OCI-LY7 (cell line): ENCODE measurements at regions not wholly inside any gene's neighbourhood (a gene's known extent, or its start where the extent isn't known, plus 50 kb on each side); places are given as distances from the start of the nearest gene placed in this dataset.

Experiments used
- BruUV-seq: library from RNA; stranded (reverse); fragments of 400-500 nt; replicated peaks from 2 replicates; lab custom pipeline; 2021; lab: Mats Ljungman, UMichigan
- CTCF ChIA-PET: fragments of 300-600 bp; sonication (Branson Sonifier 250); formaldehyde crosslinking; loops from one replicate; lab custom pipeline; 2022; ENCODE audit warnings: antibody characterized with exemption; ENCODE audit not compliant: unreplicated experiment; lab: Charles Lee
- POLR2A ChIA-PET: fragments of 300-600 bp; sonication (Branson Sonifier 250); formaldehyde crosslinking; loops from one replicate; lab custom pipeline; 2022; ENCODE audit warnings: antibody characterized with exemption; lab: Charles Lee
- DNase-seq: peaks from one replicate; pipeline ENCODE4 v3.0.0-alpha.2; 2015; ENCODE audit warnings: low spot score
- H2AFZ ChIP-seq: fragments of 200-600 bp; sonication (generic), shearing (Covaris generic); 2 replicates; pipeline ENCODE4 v1.6.1; 2014; ENCODE audit warnings: mild to moderate bottlenecking, antibody characterized with exemption, low read length, moderate library complexity
- H3K27ac ChIP-seq: fragments of 200-600 bp; sonication (generic); 2 replicates; pipeline ENCODE4 v1.5.1; 2014; ENCODE audit warnings: mixed run types, low read depth, mild to moderate bottlenecking, moderate library complexity, low read length, inconsistent platforms; ENCODE audit not compliant: poor library complexity, severe bottlenecking
- H3K36me3 ChIP-seq: fragments of 200-600 bp; sonication (generic); 2 replicates; pipeline ENCODE4 v1.6.1; 2014; ENCODE audit warnings: mild to moderate bottlenecking, antibody characterized with exemption, low read length, moderate library complexity, mixed read lengths; ENCODE audit not compliant: insufficient read depth
- H3K4me1 ChIP-seq: fragments of 200-600 bp; sonication (generic); 2 replicates; pipeline ENCODE4 v1.5.1; 2014; ENCODE audit warnings: mild to moderate bottlenecking, low read length; ENCODE audit not compliant: insufficient read depth, poor library complexity, severe bottlenecking
- H3K4me2 ChIP-seq: fragments of 200-600 bp; sonication (generic); 2 replicates; pipeline ENCODE4 v1.6.1; 2014; ENCODE audit warnings: mild to moderate bottlenecking, low read length
- H3K4me3 ChIP-seq: fragments of 200-600 bp; sonication (generic); 2 replicates; pipeline ENCODE4 v1.5.1; 2014; ENCODE audit warnings: mild to moderate bottlenecking, low read depth, low read length; ENCODE audit not compliant: poor library complexity, severe bottlenecking
- H3K79me2 ChIP-seq: fragments of 200-600 bp; sonication (generic); 2 replicates; pipeline ENCODE4 v1.6.1; 2016; ENCODE audit warnings: low read depth, mild to moderate bottlenecking, low read length, moderate library complexity, mixed read lengths; ENCODE audit not compliant: insufficient read depth
- H3K9me2 ChIP-seq: fragments of 200-600 bp; sonication (generic); 2 replicates; pipeline ENCODE4 v1.6.1; 2016; ENCODE audit warnings: mild to moderate bottlenecking, low read length, mixed read lengths; ENCODE audit not compliant: insufficient read depth
- H3K9me3 ChIP-seq: fragments of 200-600 bp; sonication (generic); 2 replicates; pipeline ENCODE4 v1.6.1; 2014; ENCODE audit warnings: mild to moderate bottlenecking, mixed run types, low read length, mixed read lengths
- H4K20me1 ChIP-seq: fragments of 200-600 bp; sonication (generic); 2 replicates; pipeline ENCODE4 v1.6.1; 2014; ENCODE audit warnings: mild to moderate bottlenecking, antibody characterized with exemption, low read length, moderate library complexity, mixed read lengths; ENCODE audit not compliant: insufficient read depth
- EZH2phosphoT487 ChIP-seq: fragments of 200-600 bp; sonication (generic); IDR thresholded peaks from 2 replicates; pipeline ENCODE4 v1.6.1; 2018; ENCODE audit warnings: low read depth, borderline replicate concordance, mild to moderate bottlenecking, mixed run types, antibody characterized with exemption, low read length, moderate library complexity, mixed read lengths
- intact Hi-C: fragments of 100-400 bp; cut with micrococcal nuclease; formaldehyde crosslinking; loops from one replicate; pipeline ENCODE4 v1.10.0; 2022; ENCODE audit not compliant: unreplicated experiment
- TF ChIP-seq, protein P1 (sequence below): fragments of 200-600 bp; sonication (generic); conservative IDR thresholded peaks from 2 replicates; pipeline ENCODE4 v1.5.1; 2014; ENCODE audit warnings: mild to moderate bottlenecking, antibody characterized with exemption, low read length, moderate library complexity, mixed read lengths

DNA sequence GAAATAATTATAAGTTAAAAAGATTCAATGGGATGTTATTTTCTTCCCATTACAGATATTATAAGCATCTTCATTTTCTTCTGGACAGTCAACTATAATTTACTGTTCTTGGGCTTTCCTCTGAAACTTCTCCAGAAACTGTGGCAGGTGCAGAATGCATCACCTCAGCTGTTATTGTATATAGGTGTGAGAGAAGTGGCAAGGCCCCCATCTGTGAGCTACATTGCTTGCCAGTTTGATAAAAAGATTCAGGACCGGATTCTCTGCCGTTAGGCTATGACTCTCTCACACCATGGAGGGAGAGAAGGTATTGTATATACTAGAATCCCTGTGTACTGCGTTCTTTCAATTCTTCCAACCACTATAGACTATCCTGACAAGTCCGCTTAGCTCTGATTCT, 135.8 kb upstream of the CENPW start:
- no peak overlapping the region for H2AFZ ChIP-seq
- H3K79me2 ChIP-seq, result no peaks in the 10 kb centered on the region
- no peaks in the 10 kb centered on the region for H3K36me3 ChIP-seq
- H3K27ac ChIP-seq, result no peak overlapping the region
- CTCF ChIA-PET, result no interaction called here
- H3K9me3 ChIP-seq, result no peaks in the 10 kb centered on the region
- TF ChIP-seq, protein P1, sequence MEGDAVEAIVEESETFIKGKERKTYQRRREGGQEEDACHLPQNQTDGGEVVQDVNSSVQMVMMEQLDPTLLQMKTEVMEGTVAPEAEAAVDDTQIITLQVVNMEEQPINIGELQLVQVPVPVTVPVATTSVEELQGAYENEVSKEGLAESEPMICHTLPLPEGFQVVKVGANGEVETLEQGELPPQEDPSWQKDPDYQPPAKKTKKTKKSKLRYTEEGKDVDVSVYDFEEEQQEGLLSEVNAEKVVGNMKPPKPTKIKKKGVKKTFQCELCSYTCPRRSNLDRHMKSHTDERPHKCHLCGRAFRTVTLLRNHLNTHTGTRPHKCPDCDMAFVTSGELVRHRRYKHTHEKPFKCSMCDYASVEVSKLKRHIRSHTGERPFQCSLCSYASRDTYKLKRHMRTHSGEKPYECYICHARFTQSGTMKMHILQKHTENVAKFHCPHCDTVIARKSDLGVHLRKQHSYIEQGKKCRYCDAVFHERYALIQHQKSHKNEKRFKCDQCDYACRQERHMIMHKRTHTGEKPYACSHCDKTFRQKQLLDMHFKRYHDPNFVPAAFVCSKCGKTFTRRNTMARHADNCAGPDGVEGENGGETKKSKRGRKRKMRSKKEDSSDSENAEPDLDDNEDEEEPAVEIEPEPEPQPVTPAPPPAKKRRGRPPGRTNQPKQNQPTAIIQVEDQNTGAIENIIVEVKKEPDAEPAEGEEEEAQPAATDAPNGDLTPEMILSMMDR, result no peak
- no TSS peak for BruUV-seq
- H4K20me1 ChIP-seq, result no peaks in the 10 kb centered on the region
- no peaks in the 10 kb centered on the region for H3K9me2 ChIP-seq
- no peak overlapping the region for H3K4me2 ChIP-seq
- intact Hi-C loops, result no loop called here
- POLR2A ChIA-PET, result no interaction called here
- DNase-seq, result no peak
- H3K4me3 ChIP-seq, result no peak overlapping the region
- no peaks in the 10 kb centered on the region for H3K4me1 ChIP-seq

DNA sequence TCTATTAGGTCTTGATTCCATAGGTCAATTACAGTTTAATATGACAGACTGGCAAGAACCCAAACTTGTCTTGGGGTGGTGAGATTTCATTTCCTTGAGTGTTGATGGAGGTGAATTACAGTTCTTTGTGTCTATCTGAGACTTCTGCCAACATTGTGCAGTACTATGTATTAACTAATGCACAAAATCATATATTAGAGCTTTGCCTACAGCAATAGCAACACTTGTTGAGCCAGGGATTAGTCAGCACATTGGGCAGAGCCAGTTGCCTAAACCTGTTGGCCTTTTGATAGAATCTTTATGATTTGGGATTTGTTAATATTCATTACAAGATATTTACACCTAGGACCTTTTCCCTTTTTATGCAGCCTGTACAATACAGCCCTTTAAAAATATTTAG, 135.3 kb upstream of the CENPW start:
- no peaks in the 10 kb centered on the region for H3K9me2 ChIP-seq
- H2AFZ ChIP-seq, result no peak overlapping the region
- no peaks in the 10 kb centered on the region for H3K79me2 ChIP-seq
- ChIA-PET POLR2A (no interaction called here), CTCF (no interaction called here)
- intact Hi-C loops, result no loop called here
- H3K4me3 ChIP-seq, result no peak overlapping the region
- DNase-seq, result no peak
- no peaks in the 10 kb centered on the region for H3K4me1 ChIP-seq
- no peak for TF ChIP-seq EZH2phosphoT487
- TF ChIP-seq, protein P1, result no peak
- H3K4me2 ChIP-seq, result no peak overlapping the region
- no peak overlapping the region for H3K27ac ChIP-seq
- BruUV-seq, result no TSS peak
- H3K36me3 ChIP-seq, result no peaks in the 10 kb centered on the region
- H3K9me3 ChIP-seq, result no peaks in the 10 kb centered on the region
- H4K20me1 ChIP-seq, result no peaks in the 10 kb centered on the region

DNA sequence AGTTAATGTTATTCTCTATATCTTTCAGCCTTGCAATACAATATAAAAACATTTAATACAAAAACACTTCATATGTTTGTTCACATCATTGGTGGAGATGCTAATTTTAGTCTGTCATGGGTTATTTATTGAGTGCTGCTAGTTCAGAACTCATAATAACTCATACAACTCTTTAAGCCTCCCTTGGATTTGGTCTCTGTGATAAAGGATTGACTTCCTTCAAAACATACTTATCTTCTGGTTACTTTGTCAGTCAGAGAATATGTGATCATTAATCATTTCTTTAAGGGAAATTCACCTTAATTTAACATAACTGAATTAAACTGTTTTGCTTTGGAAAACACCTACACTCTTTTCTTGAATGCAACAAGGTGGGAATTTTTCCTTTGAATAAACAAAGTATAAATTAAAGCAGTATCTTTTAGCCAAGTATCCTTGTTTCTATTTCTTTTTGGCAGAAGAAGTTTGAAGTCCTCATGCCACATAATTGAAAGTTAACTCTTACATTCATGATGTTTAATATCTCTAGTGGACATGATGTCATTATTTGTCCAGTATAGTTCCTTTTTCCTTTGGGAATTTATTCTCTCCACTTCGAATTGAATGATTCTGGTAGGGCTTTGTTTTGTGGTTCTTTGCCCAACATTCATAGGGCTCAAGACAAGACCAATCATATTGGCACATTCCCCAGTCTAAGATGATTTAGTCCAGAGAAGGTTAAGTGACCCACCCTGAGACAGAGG, 133.2 kb upstream of the CENPW start:
- H3K4me1 ChIP-seq, result no peaks in the 10 kb centered on the region
- H3K27ac ChIP-seq, result no peak overlapping the region
- no peak for DNase-seq
- H3K9me3 ChIP-seq, result no peaks in the 10 kb centered on the region
- no peak overlapping the region for H3K4me2 ChIP-seq
- POLR2A ChIA-PET, result no interaction called here
- intact Hi-C loops, result no loop called here
- H2AFZ ChIP-seq, result no peak overlapping the region
- no peaks in the 10 kb centered on the region for H3K36me3 ChIP-seq
- H3K9me2 ChIP-seq, result no peaks in the 10 kb centered on the region
- BruUV-seq, result no TSS peak
- H3K4me3 ChIP-seq, result no peak overlapping the region
- H4K20me1 ChIP-seq, result no peaks in the 10 kb centered on the region
- TF ChIP-seq EZH2phosphoT487, result no peak
- TF ChIP-seq, protein P1, result no peak
- CTCF ChIA-PET, result no interaction called here
- H3K79me2 ChIP-seq, result no peaks in the 10 kb centered on the region
